ENCODE measurements at regions not wholly inside any gene's neighbourhood (a gene's known extent, or its start where the extent isn't known, plus 50 kb on each side); places are given as distances from the start of the nearest gene placed in this dataset.

DNA sequence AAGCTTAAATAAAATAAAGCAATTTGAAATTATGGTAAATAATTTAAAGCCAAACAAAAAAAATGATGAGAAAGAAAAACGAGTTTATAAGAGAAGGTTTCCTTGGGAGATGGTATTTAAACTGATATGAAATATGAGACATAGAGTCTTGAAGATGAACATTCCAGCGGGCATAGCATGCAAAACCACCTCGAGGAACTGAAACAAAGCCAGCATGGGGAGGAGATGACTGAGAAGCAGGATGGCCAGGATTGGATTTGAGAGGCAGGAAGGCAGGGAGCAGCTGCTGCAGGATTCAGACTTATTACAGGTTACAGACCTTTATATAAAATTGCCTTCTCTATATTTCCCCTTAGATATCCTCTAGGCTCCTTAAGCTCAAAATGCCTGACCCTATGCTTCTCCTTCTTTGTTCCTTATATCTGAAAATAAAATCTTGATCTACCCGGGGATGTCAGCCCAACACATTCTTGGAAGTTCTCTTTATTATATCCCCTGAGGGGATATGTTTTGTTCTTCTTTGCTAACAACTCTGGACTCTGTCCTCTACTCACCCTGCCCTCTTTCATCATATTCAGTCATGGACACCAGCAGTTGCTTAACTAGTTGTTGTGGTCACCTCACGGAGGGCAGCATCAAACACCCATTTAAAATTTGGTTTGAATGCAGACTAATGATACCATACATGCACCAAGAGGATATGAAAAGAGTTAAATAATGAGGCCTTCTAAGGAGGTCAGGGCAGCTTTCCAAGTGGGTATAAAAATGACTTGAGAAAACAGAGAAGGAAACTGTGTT is 719.1 kb upstream of the B3GALT2 start:
- TF ChIP-seq, protein P1, sequence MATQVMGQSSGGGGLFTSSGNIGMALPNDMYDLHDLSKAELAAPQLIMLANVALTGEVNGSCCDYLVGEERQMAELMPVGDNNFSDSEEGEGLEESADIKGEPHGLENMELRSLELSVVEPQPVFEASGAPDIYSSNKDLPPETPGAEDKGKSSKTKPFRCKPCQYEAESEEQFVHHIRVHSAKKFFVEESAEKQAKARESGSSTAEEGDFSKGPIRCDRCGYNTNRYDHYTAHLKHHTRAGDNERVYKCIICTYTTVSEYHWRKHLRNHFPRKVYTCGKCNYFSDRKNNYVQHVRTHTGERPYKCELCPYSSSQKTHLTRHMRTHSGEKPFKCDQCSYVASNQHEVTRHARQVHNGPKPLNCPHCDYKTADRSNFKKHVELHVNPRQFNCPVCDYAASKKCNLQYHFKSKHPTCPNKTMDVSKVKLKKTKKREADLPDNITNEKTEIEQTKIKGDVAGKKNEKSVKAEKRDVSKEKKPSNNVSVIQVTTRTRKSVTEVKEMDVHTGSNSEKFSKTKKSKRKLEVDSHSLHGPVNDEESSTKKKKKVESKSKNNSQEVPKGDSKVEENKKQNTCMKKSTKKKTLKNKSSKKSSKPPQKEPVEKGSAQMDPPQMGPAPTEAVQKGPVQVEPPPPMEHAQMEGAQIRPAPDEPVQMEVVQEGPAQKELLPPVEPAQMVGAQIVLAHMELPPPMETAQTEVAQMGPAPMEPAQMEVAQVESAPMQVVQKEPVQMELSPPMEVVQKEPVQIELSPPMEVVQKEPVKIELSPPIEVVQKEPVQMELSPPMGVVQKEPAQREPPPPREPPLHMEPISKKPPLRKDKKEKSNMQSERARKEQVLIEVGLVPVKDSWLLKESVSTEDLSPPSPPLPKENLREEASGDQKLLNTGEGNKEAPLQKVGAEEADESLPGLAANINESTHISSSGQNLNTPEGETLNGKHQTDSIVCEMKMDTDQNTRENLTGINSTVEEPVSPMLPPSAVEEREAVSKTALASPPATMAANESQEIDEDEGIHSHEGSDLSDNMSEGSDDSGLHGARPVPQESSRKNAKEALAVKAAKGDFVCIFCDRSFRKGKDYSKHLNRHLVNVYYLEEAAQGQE (IDR thresholded peaks at IDR 0.05): no peak
- TF ChIP-seq, protein P2, sequence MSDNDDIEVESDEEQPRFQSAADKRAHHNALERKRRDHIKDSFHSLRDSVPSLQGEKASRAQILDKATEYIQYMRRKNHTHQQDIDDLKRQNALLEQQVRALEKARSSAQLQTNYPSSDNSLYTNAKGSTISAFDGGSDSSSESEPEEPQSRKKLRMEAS (IDR thresholded peaks at IDR 0.05): no peak
- TF ChIP-seq PHF8 (IDR thresholded peaks at IDR 0.05; ENCODE audit: borderline replicate concordance, low read depth) (no peak), RCOR1 (IDR thresholded peaks at IDR 0.05; ENCODE audit: low read depth, low read length) (no peak), MYC (IDR thresholded peaks at IDR 0.05; ENCODE audit: borderline replicate concordance, low read length) (no peak), POLR2A (IDR thresholded peaks at IDR 0.05; ENCODE audit: low read length) (no peak), EP300 (IDR thresholded peaks at IDR 0.05) (no peak), RFX5 (IDR thresholded peaks at IDR 0.05) (no peak), MAFK (IDR thresholded peaks at IDR 0.05; ENCODE audit: partially characterized antibody) (no peak), CBX2 (IDR thresholded peaks at IDR 0.05; ENCODE audit: borderline replicate concordance, low read depth) (no peak)
- TF ChIP-seq, protein P3, sequence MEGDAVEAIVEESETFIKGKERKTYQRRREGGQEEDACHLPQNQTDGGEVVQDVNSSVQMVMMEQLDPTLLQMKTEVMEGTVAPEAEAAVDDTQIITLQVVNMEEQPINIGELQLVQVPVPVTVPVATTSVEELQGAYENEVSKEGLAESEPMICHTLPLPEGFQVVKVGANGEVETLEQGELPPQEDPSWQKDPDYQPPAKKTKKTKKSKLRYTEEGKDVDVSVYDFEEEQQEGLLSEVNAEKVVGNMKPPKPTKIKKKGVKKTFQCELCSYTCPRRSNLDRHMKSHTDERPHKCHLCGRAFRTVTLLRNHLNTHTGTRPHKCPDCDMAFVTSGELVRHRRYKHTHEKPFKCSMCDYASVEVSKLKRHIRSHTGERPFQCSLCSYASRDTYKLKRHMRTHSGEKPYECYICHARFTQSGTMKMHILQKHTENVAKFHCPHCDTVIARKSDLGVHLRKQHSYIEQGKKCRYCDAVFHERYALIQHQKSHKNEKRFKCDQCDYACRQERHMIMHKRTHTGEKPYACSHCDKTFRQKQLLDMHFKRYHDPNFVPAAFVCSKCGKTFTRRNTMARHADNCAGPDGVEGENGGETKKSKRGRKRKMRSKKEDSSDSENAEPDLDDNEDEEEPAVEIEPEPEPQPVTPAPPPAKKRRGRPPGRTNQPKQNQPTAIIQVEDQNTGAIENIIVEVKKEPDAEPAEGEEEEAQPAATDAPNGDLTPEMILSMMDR (IDR thresholded peaks at IDR 0.05): no peak

All from A549 (cell line).